CD8-positive, alpha-beta memory T cell (primary cell): ENCODE measurements at regions not wholly inside any gene's neighbourhood (a gene's known extent, or its start where the extent isn't known, plus 50 kb on each side); places are given as distances from the start of the nearest gene placed in this dataset.

Experiments used
- CTCF ChIA-PET: fragments of 350-600 bp; sonication (Branson Sonifier 250); formaldehyde crosslinking; loops from one replicate; lab custom pipeline; 2021; ENCODE audit warnings: antibody characterized with exemption; lab: Charles Lee
- POLR2A ChIA-PET: fragments of 350-600 bp; sonication (Branson Sonifier 250); formaldehyde crosslinking; loops from one replicate; lab custom pipeline; 2021; ENCODE audit warnings: antibody characterized with exemption; lab: Charles Lee
- DNase-seq, 5 donors: peaks; one replicate each; pipeline versions ENCODE4 v3.0.0 to v3.0.0-alpha.2; 2020 to 2022; ENCODE audit warnings: mixed read lengths in 1 of 5
- H3K27ac ChIP-seq: one replicate; pipeline ENCODE4 v1.7.0; 2013; ENCODE audit warnings: low read depth, mild to moderate bottlenecking, low read length, moderate library complexity
- H3K27me3 ChIP-seq: 2 replicates; pipeline ENCODE4 v1.7.0; 2013; ENCODE audit warnings: low read length, mild to moderate bottlenecking; ENCODE audit not compliant: insufficient read depth, poor library complexity, severe bottlenecking
- H3K36me3 ChIP-seq: 2 replicates; pipeline ENCODE4 v1.7.0; 2013; ENCODE audit warnings: mild to moderate bottlenecking, low read length, moderate library complexity; ENCODE audit not compliant: insufficient read depth
- H3K4me1 ChIP-seq: 2 replicates; pipeline ENCODE4 v1.7.0; 2013; ENCODE audit warnings: mild to moderate bottlenecking, low read length, moderate library complexity; ENCODE audit not compliant: insufficient read depth
- H3K4me3 ChIP-seq: 2 replicates; pipeline ENCODE4 v1.7.0; 2013; ENCODE audit warnings: mild to moderate bottlenecking, low read length
- H3K9me3 ChIP-seq: 2 replicates; pipeline ENCODE4 v1.7.0; 2013; ENCODE audit warnings: mild to moderate bottlenecking, low read length
- H3K27ac Mint-ChIP-seq, 8 donors: one replicate each; pipeline ENCODE4 v1.8.0; 2020 to 2021; ENCODE audit warnings: mixed read lengths in 8 of 8, mild to moderate bottlenecking in 6 of 8, inconsistent platforms in 3 of 8, moderate library complexity in 3 of 8
- H3K27me3 Mint-ChIP-seq, 2 donors: one replicate each; pipeline ENCODE4 v1.8.0; 2020 to 2021; ENCODE audit warnings: mixed read lengths in 2 of 2, mild to moderate bottlenecking in 1 of 2, moderate library complexity in 1 of 2
- H3K36me3 Mint-ChIP-seq, 3 donors: one replicate each; pipeline ENCODE4 v1.8.0; 2020 to 2021; ENCODE audit warnings: mixed read lengths in 3 of 3, inconsistent platforms in 1 of 3, mild to moderate bottlenecking in 1 of 3
- H3K4me1 Mint-ChIP-seq, 3 donors: one replicate each; pipeline ENCODE4 v1.8.0; 2020 to 2021; ENCODE audit warnings: mixed read lengths in 3 of 3, inconsistent platforms in 1 of 3, mild to moderate bottlenecking in 1 of 3
- H3K4me3 Mint-ChIP-seq, 7 donors: one replicate each; pipeline ENCODE4 v1.8.0; 2020 to 2021; ENCODE audit warnings: mixed read lengths in 7 of 7, mild to moderate bottlenecking in 6 of 7, moderate library complexity in 4 of 7, inconsistent platforms in 2 of 7
- H3K9me3 Mint-ChIP-seq, 5 donors: one replicate each; pipeline ENCODE4 v1.8.0; 2020 to 2022; ENCODE audit warnings: mixed read lengths in 5 of 5, mild to moderate bottlenecking in 3 of 5, moderate library complexity in 2 of 5, inconsistent platforms in 1 of 5

GRCh38 chr11:76298255-76298654, 82.7 kb downstream of the THAP12 start:
- CTCF ChIA-PET = interaction anchor here (0.7 to 1.2 kb wide), 2 partner anchors 21 to 91 kb away, joined by 3 read pairs; no protein-coding TSS in a partner anchor
- H3K27me3 Mint-ChIP-seq = peaks cover 0 to 2% of the 10 kb centered on the region in 2 donors
- H3K27ac Mint-ChIP-seq = no peak overlapping the region
- POLR2A ChIA-PET = interaction anchor here (0.6 kb wide), 1 partner anchor 90 kb away, joined by 3 read pairs; no protein-coding TSS in a partner anchor
- DNase-seq = no peak
- no peaks in the 10 kb centered on the region for H3K27me3 ChIP-seq
- H3K4me1 ChIP-seq = peaks cover 3% of the 10 kb centered on the region
- no peaks in the 10 kb centered on the region for H3K36me3 ChIP-seq
- H3K27ac ChIP-seq = no peak overlapping the region
- H3K9me3 ChIP-seq = no peaks in the 10 kb centered on the region
- no peaks in the 10 kb centered on the region for H3K9me3 Mint-ChIP-seq
- no peaks in the 10 kb centered on the region for H3K36me3 Mint-ChIP-seq
- H3K4me3 ChIP-seq = no peak overlapping the region
- H3K4me3 Mint-ChIP-seq = no peak overlapping the region
- H3K4me1 Mint-ChIP-seq = peaks cover 2 to 5% (median 5%) of the 10 kb centered on the region in 3 donors

- no peak for DNase-seq
- peak overlapping the region in 1 of 8 donors; percentile 81 for H3K27ac Mint-ChIP-seq
- CTCF ChIA-PET = no interaction called here
- no peaks in the 10 kb centered on the region for H3K27me3 ChIP-seq
- POLR2A ChIA-PET = no interaction called here
- no peak overlapping the region for H3K4me3 Mint-ChIP-seq
- no peak overlapping the region for H3K4me3 ChIP-seq
- no peaks in the 10 kb centered on the region for H3K9me3 Mint-ChIP-seq
- no peaks in the 10 kb centered on the region for H3K36me3 ChIP-seq
- H3K36me3 Mint-ChIP-seq = no peaks in the 10 kb centered on the region
- H3K27me3 Mint-ChIP-seq = no peaks in the 10 kb centered on the region
- H3K9me3 ChIP-seq = no peaks in the 10 kb centered on the region
- peaks cover 13% of the 10 kb centered on the region for H3K4me1 ChIP-seq
- no peak overlapping the region for H3K27ac ChIP-seq
- peaks cover 9 to 13% (median 12%) of the 10 kb centered on the region in 3 donors for H3K4me1 Mint-ChIP-seq
These were observed 84.0 kb downstream of the THAP12 start for GRCh38 chr11:76296731-76297542.

- ChIA-PET CTCF (interaction anchor here (1.2 to 2.4 kb wide), 2 partner anchors 11 to 85 kb away, joined by 3 to 15 read pairs; no protein-coding TSS in a partner anchor), POLR2A (no interaction called here)
- Histone ChIP-seq H3K4me3 (no peak overlapping the region), H3K27me3 (no peaks in the 10 kb centered on the region), H3K36me3 (no peaks in the 10 kb centered on the region), H3K27ac (no peak overlapping the region), H3K9me3 (no peaks in the 10 kb centered on the region), H3K4me1 (peaks cover 24% of the 10 kb centered on the region)
- H3K9me3 Mint-ChIP-seq = no peaks in the 10 kb centered on the region
- peak overlapping the region in 6 of 7 donors; percentile 48 to 68 (median 66) for H3K4me3 Mint-ChIP-seq
- H3K27me3 Mint-ChIP-seq = no peaks in the 10 kb centered on the region
- H3K27ac Mint-ChIP-seq = peak overlapping the region in 6 of 8 donors; percentile 26 to 68 (median 52)
- H3K36me3 Mint-ChIP-seq = no peaks in the 10 kb centered on the region
- peaks cover 14 to 23% (median 19%) of the 10 kb centered on the region in 3 donors for H3K4me1 Mint-ChIP-seq
- DNase-seq = no peak
These were observed 86.9 kb upstream of the WNT11 start for GRCh38 chr11:76293189-76293631.

DNA sequence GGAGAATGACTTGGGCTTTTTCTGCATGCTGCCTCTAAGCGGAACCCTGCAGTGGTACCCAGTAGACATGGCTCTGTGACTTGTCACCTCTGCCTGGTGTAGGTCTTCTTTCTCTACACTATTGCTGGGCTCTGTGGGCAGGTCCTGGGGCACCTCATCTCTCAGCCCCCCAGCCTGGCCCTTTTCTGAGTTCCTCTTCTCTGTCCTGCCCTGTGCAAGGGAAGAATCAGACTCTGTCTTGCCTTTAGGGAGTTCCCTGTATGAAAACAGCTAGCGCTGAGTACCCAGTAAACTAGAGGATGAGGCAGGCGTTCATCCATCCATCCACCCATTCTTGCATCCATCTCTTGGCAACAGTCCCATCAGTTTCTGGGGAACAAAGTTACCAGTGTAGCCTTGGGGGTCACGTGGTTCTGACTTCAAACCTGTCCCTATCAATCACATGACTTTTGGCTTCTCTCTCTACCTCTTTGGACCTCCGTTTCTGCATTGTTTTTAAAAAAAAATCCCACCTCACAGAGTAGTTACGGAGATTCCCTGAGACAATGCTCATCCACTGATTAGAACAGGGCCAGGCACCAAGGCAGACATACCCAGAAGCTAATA, 86.4 kb upstream of the WNT11 start:
- no peaks in the 10 kb centered on the region for H3K9me3 ChIP-seq
- Mint-ChIP-seq H3K27ac (peak overlapping the region in 3 of 8 donors; percentile 55 to 68 (median 62)), H3K27me3 (no peaks in the 10 kb centered on the region), H3K9me3 (no peaks in the 10 kb centered on the region), H3K4me3 (peak overlapping the region in 5 of 7 donors; percentile 48 to 68 (median 67)), H3K36me3 (no peaks in the 10 kb centered on the region), H3K4me1 (peaks cover 19 to 28% (median 24%) of the 10 kb centered on the region in 3 donors)
- CTCF ChIA-PET = interaction anchor here (1.2 to 2.4 kb wide), 2 partner anchors 11 to 84 kb away, joined by 3 to 15 read pairs; no protein-coding TSS in a partner anchor
- H3K4me3 ChIP-seq = no peak overlapping the region
- H3K27me3 ChIP-seq = no peaks in the 10 kb centered on the region
- POLR2A ChIA-PET = no interaction called here
- no peaks in the 10 kb centered on the region for H3K36me3 ChIP-seq
- no peak overlapping the region for H3K27ac ChIP-seq
- peaks cover 29% of the 10 kb centered on the region for H3K4me1 ChIP-seq
- DNase-seq = no peak

DNA sequence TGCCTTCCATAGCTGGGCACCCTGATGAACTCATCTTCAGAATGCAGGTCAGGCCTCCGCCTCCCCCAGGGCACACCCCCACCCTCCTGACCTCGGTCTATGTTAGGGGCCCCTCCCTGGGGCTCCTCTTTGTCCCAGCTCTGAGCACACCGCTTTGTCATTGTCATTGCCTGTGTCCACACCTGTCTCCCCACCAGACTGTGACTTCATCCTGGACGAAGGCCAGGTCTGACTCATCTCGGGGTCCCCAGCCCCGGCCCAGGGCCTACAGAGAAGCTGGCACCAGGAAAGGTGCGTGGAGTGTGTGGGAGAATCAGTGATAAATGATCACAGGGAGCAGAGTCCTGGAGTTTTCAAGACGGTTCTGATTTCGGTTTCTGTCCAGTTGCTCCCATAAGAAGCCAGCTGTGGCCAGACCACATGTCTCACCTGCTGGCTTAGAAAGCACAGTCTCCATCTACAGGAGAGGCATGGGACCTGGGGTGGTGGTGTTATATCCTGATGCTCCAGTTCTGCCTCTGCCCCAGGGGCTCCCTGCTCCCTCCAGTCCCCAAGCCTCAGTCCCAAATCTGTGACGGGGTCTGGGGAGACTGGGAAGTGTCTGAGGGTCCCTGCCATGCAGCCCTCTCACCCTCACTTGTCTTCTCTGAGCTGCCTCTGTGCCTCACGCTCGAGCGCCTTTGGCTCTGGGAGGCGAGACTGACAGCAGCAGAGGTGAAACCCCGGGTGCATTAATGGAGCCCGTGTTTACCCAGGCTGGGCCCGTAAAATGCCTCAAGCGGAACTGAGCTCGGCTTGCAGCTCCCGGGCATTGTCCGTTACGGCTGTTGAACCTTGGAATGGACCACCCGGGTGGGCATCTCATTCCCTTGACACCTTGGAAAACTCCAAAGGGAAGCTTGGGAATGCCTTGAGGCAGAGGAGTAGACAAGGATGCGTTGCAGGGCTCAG, 85.5 kb upstream of the WNT11 start:
- Histone ChIP-seq H3K9me3 (no peaks in the 10 kb centered on the region), H3K27me3 (no peaks in the 10 kb centered on the region), H3K4me3 (no peak overlapping the region), H3K4me1 (peaks cover 37% of the 10 kb centered on the region), H3K36me3 (no peaks in the 10 kb centered on the region), H3K27ac (no peak overlapping the region)
- Mint-ChIP-seq H3K27ac (no peak overlapping the region), H3K4me3 (no peak overlapping the region), H3K9me3 (no peaks in the 10 kb centered on the region), H3K27me3 (no peaks in the 10 kb centered on the region), H3K36me3 (no peaks in the 10 kb centered on the region), H3K4me1 (peaks cover 26 to 36% (median 32%) of the 10 kb centered on the region in 3 donors)
- POLR2A ChIA-PET = no interaction called here
- DNase-seq = no peak
- CTCF ChIA-PET = interaction anchor here (2.4 kb wide), 1 partner anchor 84 kb away, joined by 15 read pairs; no protein-coding TSS in a partner anchor

GRCh38 chr11:76288166-76288980, 82.1 kb upstream of the WNT11 start:
- Histone ChIP-seq H3K27ac (no peak overlapping the region), H3K36me3 (no peaks in the 10 kb centered on the region), H3K4me3 (peak overlapping the region; percentile 7), H3K27me3 (no peaks in the 10 kb centered on the region), H3K4me1 (peaks cover 37% of the 10 kb centered on the region), H3K9me3 (no peaks in the 10 kb centered on the region)
- Mint-ChIP-seq H3K36me3 (no peaks in the 10 kb centered on the region), H3K4me1 (peaks cover 26 to 36% (median 28%) of the 10 kb centered on the region in 3 donors), H3K27ac (peak overlapping the region; percentile 52 to 94 (median 75)), H3K27me3 (no peaks in the 10 kb centered on the region), H3K4me3 (peak overlapping the region in 6 of 7 donors; percentile 26 to 66 (median 62)), H3K9me3 (no peaks in the 10 kb centered on the region)
- POLR2A ChIA-PET = interaction anchor here (1.0 kb wide), 1 partner anchor 79 kb away, joined by 4 read pairs; no protein-coding TSS in a partner anchor
- CTCF ChIA-PET = interaction anchor here (1.7 to 2.5 kb wide), 2 partner anchors 30 to 80 kb away, joined by 9 to 13 read pairs; no protein-coding TSS in a partner anchor
- DNase-seq = peak in 1 of 5 donors; percentile 30

DNA sequence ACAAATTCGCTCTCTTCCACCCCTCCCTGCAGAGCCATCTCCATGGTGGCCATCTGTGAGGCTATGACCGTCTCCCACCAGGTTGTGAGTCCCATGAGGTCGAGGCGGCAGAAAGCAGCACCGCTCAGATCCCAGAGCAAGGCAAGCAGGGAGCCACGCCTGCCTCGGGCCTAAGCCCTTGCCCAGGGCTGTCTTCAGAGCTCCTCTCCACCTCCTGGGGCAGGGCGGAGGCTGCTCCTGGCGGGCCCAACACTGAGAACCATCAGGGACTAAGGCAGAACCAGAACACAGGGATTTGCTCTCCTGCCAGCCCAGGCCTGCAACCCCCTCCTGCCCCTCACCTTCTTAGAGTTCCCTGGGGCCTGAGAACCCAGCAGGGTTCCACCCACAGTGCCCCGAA, 80.9 kb upstream of the WNT11 start:
- Histone ChIP-seq H3K9me3 (no peaks in the 10 kb centered on the region), H3K4me3 (no peak overlapping the region), H3K36me3 (no peaks in the 10 kb centered on the region), H3K27ac (no peak overlapping the region), H3K4me1 (peaks cover 27% of the 10 kb centered on the region), H3K27me3 (no peaks in the 10 kb centered on the region)
- peak overlapping the region in 4 of 8 donors; percentile 21 to 93 (median 69) for H3K27ac Mint-ChIP-seq
- peak in 1 of 5 donors; percentile 22 for DNase-seq
- H3K9me3 Mint-ChIP-seq = no peaks in the 10 kb centered on the region
- peaks cover 18 to 29% (median 19%) of the 10 kb centered on the region in 3 donors for H3K4me1 Mint-ChIP-seq
- POLR2A ChIA-PET = no interaction called here
- CTCF ChIA-PET = interaction anchor here (2.5 kb wide), 1 partner anchor 79 kb away, joined by 13 read pairs; no protein-coding TSS in a partner anchor
- H3K4me3 Mint-ChIP-seq = no peak overlapping the region
- no peaks in the 10 kb centered on the region for H3K27me3 Mint-ChIP-seq
- no peaks in the 10 kb centered on the region for H3K36me3 Mint-ChIP-seq
